H54 (cell line): ENCODE measurements at regions not wholly inside any gene's neighbourhood (a gene's known extent, or its start where the extent isn't known, plus 50 kb on each side); places are given as distances from the start of the nearest gene placed in this dataset.

Source experiments
- DNase-seq: peaks from one replicate; pipeline ENCODE4 v3.0.0; 2011; ENCODE audit warnings: low spot score, mixed read lengths; ENCODE audit not compliant: insufficient read length
- FAIRE-seq: peaks from 3 replicates; lab custom pipeline; 2011; peaks lifted over from hg19 to GRCh38; lab: Jason Lieb, UNC
- POLR2A ChIP-seq: IDR thresholded peaks from 2 replicates; pipeline ENCODE4 v1.6.1; 2011; ENCODE audit warnings: low read depth, mild to moderate bottlenecking, low read length

DNA sequence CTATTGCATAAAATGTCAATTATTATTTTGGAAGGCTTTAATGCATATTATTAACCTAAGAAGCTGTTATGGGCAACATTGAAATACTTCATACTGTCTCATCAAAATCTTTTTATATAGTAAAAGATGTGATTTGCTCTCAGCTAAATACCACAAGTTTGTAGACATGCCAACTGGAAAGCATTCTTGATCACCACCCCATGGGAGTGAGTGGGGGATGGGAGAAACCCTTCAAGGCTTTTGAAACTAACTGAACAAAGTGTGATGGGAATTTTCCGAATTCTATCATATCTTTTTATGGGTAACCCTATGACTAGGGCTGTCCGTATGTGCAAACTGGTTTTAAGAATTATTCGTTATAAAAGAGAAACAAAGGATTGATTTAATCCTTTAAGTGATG is 377.3 kb upstream of the JAG1 start:
- FAIRE-seq (no peak), DNase-seq (no peak)
- TF ChIP-seq POLR2A = no peak

DNA sequence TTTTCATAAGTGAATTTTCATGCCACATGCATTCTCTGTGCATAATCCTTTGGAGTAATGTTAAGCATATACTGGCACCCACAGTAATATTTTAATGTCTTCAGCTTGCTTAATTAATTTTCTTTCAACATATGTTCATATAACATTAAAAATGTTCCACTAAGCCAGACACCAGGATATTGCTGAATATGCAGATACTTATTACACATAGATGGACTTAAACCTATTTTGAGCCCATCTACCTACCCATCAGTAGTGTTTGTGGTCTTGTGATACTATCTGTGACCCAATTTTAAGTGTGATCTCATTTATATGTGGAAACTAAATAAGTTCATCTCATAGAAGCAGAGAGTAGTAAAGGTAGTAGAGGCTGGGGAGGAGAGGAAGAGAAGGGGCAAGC is 379.5 kb upstream of the JAG1 start:
- TF ChIP-seq POLR2A = no peak
- FAIRE-seq (no peak), DNase-seq (no peak)

DNA sequence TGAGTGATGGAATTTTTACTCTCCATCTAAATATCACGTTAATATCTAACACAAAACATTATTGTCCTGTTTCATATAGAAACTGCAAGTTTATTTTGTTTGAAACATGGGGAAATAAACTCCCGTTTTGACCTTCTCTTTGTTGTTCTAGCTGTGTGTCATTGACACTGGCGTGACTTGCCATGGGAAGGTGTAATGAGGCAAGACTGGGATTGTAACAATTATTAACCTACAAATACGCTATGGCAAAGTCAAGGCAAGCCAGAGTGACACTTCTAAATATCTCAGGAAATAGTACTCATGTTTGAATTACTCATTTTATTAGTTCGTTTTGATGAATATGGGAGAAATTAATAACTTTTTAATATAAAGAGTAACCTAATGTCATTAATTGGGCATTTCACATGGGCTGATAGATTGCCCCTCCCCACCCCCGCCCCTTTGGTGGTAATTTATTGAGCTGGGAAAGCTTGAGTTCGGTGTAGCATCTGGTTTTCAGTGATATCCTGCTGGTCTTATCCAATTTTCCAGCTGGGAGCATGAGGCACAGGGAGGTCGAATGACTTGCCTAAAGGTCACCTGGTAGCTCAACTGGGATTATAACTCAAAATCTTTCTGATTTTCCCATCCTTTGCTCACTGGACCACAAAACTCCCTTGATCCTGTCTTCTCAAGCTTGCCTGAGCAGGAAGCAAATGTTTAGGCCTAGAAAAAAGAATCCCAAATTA is 380.6 kb upstream of the JAG1 start:
- DNase-seq (no peak), FAIRE-seq (no peak)
- no peak for TF ChIP-seq POLR2A

DNA sequence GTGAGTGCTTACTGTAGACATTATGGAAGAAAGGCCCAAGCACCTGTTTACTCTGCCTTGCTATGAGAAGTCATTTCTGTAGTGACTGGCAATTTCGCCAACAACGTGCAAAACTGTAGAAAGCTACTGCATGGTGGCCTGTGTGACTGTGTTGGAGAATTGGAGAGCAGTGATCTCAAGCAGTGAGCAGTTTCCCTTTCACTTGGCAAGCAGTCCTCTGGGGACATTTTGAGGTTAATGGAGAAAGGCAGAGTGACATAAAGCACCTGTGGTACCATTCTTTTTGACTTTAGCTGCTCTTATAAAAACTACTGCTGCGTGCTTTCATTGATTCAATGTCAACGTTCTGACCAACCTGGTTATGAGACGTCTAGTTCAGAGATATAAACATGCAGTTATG is 382.6 kb upstream of the JAG1 start:
- TF ChIP-seq POLR2A = no peak
- FAIRE-seq = no peak

DNA sequence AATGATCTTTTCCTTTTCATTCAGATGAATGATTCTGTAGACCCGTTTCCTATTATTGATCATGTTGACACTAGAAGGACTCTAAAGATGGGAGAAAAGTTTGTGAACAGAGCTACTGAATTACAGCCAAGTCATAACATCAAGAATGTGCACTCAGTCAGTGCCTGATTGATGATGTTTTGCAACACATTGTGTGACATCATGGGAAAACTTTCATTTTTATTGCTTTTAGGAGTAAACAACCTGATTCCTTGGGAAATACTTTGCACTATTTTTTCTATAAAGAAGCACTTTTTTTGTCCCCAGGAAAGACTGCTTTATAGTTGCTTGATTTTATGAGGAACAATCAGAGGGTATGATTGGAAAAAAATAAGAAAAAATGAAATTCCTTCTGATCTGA is 383.8 kb upstream of the JAG1 start:
- FAIRE-seq (no peak), DNase-seq (no peak)
- no peak for TF ChIP-seq POLR2A

More for the DNA sequence above, 382.6 kb upstream of the JAG1 start:
- DNase-seq = no peak

DNA sequence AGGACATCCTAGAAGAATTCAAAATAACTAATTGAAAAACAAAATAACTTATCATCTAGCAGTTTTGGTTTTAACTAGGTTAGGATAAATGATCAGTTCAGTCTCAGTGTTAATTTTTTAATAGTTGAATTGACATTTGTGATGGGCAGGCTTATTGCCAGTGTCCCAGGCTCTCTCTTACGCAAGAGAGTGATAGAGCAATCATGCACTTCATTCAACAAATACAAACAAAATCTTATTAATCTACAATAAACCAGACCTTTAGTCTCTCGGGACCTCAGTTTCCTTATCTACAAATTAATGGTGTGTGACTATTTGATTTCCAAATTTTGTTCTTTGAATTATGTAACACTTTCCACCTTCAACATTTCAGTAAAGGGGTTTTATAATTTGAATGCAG is 385.9 kb upstream of the JAG1 start:
- FAIRE-seq = no peak
- DNase-seq = no peak
- TF ChIP-seq POLR2A = no peak

DNA sequence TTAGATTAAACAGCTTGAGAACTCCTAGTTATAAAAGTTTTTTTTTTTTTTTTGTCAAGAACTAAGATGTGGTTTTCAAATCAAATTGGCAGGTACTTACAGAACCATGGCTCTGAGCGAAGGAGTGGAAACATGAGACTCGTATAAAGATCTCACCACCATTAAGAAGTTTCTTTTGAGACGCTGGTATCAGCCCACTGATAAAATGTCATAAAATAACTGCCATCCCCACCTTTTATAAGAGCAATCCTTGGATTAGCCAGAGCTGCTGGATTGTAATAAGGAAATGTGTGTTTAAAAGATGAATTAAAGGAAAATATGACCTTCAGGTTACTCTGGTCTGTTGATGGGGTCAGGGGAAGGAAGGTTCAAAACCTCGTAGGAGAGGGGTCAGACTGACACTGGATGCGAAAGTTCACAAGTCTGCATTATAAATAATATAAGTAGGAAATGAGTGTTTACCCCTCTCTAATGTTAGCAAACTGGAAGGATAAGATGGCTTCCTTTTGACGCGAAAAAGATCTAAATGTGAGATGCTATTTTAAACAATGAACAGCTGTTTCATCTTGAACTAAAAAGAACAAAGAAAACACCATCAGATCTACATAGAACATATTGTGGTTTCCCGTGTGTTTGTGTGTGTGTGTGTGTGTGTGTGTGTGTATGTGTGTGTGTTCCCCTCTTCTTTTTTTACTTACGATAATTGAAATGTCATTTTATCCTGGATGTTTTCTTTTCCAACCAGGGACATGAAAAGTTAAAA is 386.8 kb upstream of the JAG1 start:
- FAIRE-seq (no peak), DNase-seq (no peak)
- TF ChIP-seq POLR2A = no peak

DNA sequence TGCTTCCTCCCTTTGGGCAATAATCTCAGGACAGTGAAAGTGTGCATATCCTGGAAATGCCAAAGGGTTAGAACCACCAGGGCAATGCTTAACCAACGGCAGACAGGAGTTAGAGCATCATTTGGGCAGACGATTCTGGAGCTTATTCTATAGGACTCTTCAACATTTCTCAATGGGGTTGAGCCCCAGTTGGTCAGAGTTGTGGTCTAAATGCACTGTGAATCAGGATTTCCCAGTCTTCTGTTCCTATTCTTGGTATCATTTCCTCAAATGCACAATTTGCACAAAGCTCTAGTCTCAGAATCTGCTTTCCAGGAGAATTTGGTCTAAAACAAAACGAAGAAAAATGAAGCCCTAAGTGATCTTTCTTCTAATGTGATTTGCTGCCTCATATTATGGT is 389.6 kb upstream of the JAG1 start:
- no peak for DNase-seq

DNA sequence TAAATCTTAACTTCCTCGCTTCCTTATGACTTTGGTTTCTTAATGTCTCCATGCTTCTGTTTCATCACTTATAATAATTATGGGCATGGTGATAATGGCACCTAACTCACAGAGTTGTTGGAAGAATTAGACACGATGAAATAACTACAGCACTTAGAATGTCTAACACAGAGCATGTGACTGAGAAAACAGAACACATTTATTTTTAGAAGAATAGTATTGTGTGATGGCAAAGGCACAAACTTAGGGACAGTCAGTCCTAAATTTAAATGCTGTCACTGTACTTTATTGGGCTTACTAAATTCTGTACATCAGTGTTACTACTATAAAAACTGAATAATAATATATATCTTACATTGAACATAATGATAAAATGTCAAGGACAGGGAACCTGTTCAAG is 391.1 kb upstream of the JAG1 start:
- DNase-seq (no peak), FAIRE-seq (no peak)
- TF ChIP-seq POLR2A = no peak

More for the DNA sequence above, 389.6 kb upstream of the JAG1 start:
- no peak for TF ChIP-seq POLR2A
- FAIRE-seq = no peak

DNA sequence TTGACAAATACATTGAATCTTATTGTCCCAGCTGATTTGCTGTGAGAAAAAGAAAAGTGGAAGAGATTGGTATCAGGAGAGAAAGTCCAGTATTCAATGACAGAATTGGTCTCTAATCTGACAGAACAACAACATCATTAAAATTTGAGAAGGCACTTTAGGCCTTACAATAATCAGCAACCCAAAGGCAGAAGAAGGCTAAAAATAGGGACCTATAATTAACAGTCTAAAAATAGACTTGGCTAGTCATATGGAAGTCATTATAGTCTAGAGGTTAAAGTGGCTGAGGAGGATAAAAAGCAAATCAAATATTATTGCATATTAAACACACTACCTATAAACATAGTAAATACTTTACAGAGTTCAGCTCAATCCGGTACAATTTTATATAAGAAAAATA is 393.6 kb upstream of the JAG1 start:
- no peak for FAIRE-seq
- no peak for DNase-seq
- no peak for TF ChIP-seq POLR2A

DNA sequence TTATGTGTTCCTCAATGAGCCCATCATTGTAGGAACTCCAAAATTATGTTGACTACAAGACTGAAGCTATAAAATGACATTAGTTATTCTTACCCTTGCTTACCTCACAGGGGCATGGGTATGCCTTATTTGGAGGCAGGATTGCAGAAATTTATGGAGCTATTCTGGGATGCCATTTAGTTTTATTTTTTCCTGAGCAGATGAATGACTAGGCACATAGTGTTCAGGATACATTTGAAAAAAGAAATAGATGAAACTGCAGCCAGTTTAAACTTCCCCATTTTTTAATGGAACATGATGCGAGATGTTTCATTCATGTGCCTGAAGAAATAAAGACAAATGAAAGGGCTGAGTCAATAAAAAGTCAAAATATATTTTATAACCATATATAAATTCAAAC is 399.2 kb upstream of the JAG1 start:
- FAIRE-seq (no peak), DNase-seq (no peak)
- TF ChIP-seq POLR2A = no peak

DNA sequence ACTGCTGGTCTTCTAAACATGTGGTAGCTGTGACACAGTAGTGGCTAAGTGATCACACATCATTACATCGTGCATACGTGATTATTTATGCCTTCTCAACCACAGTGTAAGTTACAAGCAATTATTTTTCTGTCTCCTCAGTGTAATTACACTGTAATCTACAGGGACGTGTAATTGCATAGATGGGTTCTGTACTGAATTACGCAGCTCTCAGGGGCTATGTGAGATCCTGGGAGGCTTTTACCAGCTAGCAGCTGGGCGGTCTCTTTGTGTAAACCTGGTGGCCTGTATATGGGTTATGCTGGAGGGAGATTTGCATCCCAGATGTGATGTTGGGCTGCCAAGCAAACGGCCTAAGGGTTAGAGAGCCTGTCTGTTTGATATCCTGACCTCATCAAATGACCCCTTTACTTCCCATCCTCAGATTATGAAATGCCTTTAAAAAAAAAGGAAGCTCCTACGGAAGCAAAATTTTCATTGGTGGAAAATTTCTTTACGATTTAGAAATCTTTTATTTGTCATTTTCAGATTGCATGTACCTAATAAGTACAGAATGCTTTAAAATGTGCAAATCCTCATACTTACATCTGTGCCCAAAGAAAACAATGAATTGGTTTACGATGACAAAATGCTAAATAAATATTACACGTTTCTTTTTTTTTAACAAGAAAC is 402.8 kb upstream of the JAG1 start:
- FAIRE-seq = no peak
- DNase-seq = no peak
- TF ChIP-seq POLR2A = no peak

DNA sequence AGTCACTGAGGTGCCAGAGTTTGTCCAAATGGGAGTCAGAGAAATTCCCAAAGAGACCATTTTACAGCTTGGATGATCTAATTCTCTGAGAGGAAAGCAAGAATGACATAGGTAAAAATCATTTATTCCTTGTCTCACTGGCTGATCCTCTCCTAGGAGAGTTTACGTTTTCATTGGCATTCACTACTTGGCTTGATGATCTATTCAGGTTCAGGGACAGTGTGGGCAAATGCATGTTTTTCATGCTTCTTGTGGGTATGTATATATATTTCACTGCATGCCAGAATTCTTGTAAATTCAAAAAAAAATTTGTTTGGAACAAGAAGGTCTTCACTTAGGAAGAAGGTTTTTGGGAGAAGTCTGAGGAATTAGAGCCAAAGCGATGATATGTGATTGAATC is 403.4 kb upstream of the JAG1 start:
- TF ChIP-seq POLR2A = no peak
- DNase-seq = no peak
- FAIRE-seq = no peak

DNA sequence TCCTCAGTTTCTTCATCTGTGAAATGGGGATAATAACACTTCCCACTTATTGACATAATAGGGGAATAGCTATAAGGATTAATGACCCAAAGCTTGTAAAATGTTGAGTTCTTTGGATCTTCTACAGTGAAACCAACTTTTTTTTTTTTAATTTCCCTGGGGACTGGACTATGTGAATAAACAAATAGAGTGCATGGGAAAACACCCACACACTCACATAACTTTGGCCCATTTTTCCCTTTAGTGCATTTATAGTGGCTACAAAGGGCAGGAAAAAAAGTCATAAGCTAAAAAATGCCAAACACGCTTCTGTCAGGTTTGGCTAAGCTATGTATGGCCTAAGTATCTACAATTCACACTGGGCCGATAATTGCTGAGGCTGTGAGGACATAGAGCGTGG is 406.2 kb upstream of the JAG1 start:
- FAIRE-seq (no peak), DNase-seq (no peak)
- no peak for TF ChIP-seq POLR2A
